ENCODE measurements at regions not wholly inside any gene's neighbourhood (a gene's known extent, or its start where the extent isn't known, plus 50 kb on each side); places are given as distances from the start of the nearest gene placed in this dataset.

GRCh38 chr3:117606866-117607265 is 897.3 kb downstream of the TUSC7 start:
- Histone ChIP-seq H3K4me3 (ENCODE audit: low read length) (no peak overlapping the region), H3K27me3 (replicated peaks; ENCODE audit: insufficient read depth, low read length) (no peaks in the 10 kb centered on the region), H3K79me2 (ENCODE audit: low read length) (no peaks in the 10 kb centered on the region), H3K9ac (ENCODE audit: low read length) (no peak overlapping the region), H3K9me2 (replicated peaks; ENCODE audit: insufficient read depth, low read length) (no peaks in the 10 kb centered on the region), H3K4me1 (ENCODE audit: low read length) (peaks cover 34% of the 10 kb centered on the region), H3K36me3 (replicated peaks; ENCODE audit: insufficient read depth, low read length) (no peaks in the 10 kb centered on the region), H4K20me1 (ENCODE audit: insufficient read depth, low read length) (no peaks in the 10 kb centered on the region), H3F3A (ENCODE audit: insufficient read depth, low read length) (peaks cover 21% of the 10 kb centered on the region), H3K4me2 (ENCODE audit: low read depth, low read length) (no peak overlapping the region), H3K27ac (ENCODE audit: low read length) (no peak overlapping the region), H3K9me3 (replicated peaks; ENCODE audit: insufficient read depth, low read length) (no peaks in the 10 kb centered on the region), H2AFZ (ENCODE audit: low read length) (no peak overlapping the region)
- no peak for DNase-seq
- TF ChIP-seq EZH2phosphoT487 (IDR thresholded peaks at IDR 0.05; ENCODE audit: low read length), result no peak
- TF ChIP-seq, protein P1, sequence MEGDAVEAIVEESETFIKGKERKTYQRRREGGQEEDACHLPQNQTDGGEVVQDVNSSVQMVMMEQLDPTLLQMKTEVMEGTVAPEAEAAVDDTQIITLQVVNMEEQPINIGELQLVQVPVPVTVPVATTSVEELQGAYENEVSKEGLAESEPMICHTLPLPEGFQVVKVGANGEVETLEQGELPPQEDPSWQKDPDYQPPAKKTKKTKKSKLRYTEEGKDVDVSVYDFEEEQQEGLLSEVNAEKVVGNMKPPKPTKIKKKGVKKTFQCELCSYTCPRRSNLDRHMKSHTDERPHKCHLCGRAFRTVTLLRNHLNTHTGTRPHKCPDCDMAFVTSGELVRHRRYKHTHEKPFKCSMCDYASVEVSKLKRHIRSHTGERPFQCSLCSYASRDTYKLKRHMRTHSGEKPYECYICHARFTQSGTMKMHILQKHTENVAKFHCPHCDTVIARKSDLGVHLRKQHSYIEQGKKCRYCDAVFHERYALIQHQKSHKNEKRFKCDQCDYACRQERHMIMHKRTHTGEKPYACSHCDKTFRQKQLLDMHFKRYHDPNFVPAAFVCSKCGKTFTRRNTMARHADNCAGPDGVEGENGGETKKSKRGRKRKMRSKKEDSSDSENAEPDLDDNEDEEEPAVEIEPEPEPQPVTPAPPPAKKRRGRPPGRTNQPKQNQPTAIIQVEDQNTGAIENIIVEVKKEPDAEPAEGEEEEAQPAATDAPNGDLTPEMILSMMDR (IDR thresholded peaks at IDR 0.05; ENCODE audit: low read length), result no peak
- TF ChIP-seq EZH2 (optimal IDR thresholded peaks at IDR 0.05; ENCODE audit: low read depth, low read length), result no peak

DNA sequence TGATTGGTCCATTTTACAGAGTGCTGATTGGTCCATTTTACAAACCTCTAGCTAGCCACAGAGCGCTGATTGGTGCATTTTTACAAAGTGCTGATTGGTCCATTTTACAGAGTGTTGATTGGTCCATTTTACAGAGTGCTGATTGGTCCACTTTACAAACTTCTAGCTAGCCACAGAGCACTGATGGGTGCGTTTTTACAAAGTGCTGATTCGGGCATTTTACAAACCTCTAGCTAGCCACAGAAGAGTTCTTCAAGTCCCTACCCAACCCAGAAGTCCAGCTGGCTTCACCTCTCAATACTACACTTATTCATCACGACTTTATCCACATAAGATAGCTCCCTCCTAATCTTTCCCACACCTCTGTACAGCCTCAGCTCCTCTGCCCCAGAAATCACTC is 899.8 kb downstream of the TUSC7 start:
- H3F3A ChIP-seq (ENCODE audit: insufficient read depth, low read length), result no peaks in the 10 kb centered on the region
- H3K4me3 ChIP-seq (ENCODE audit: low read length), result no peak overlapping the region
- TF ChIP-seq EZH2 (optimal IDR thresholded peaks at IDR 0.05; ENCODE audit: low read depth, low read length) (no peak), EZH2phosphoT487 (IDR thresholded peaks at IDR 0.05; ENCODE audit: low read length) (no peak)
- TF ChIP-seq, protein P1 (IDR thresholded peaks at IDR 0.05; ENCODE audit: low read length), result no peak
- H4K20me1 ChIP-seq (ENCODE audit: insufficient read depth, low read length), result no peaks in the 10 kb centered on the region
- peaks cover 10% of the 10 kb centered on the region for H3K4me1 ChIP-seq (ENCODE audit: low read length)
- H3K9me3 ChIP-seq (replicated peaks; ENCODE audit: insufficient read depth, low read length), result no peaks in the 10 kb centered on the region
- H3K9me2 ChIP-seq (replicated peaks; ENCODE audit: insufficient read depth, low read length), result no peaks in the 10 kb centered on the region
- H3K27me3 ChIP-seq (replicated peaks; ENCODE audit: insufficient read depth, low read length), result no peaks in the 10 kb centered on the region
- H3K4me2 ChIP-seq (ENCODE audit: low read depth, low read length), result no peak overlapping the region
- H3K27ac ChIP-seq (ENCODE audit: low read length), result no peak overlapping the region
- no peak overlapping the region for H2AFZ ChIP-seq (ENCODE audit: low read length)
- H3K79me2 ChIP-seq (ENCODE audit: low read length), result no peaks in the 10 kb centered on the region
- H3K36me3 ChIP-seq (replicated peaks; ENCODE audit: insufficient read depth, low read length), result no peaks in the 10 kb centered on the region
- H3K9ac ChIP-seq (ENCODE audit: low read length), result no peak overlapping the region
- DNase-seq, result no peak

GRCh38 chr3:117610156-117610555 is 900.6 kb downstream of the TUSC7 start:
- Histone ChIP-seq H3K9ac (ENCODE audit: low read length) (no peak overlapping the region), H3K27ac (ENCODE audit: low read length) (no peak overlapping the region), H3K4me2 (ENCODE audit: low read depth, low read length) (no peak overlapping the region), H3K36me3 (replicated peaks; ENCODE audit: insufficient read depth, low read length) (no peaks in the 10 kb centered on the region), H4K20me1 (ENCODE audit: insufficient read depth, low read length) (no peaks in the 10 kb centered on the region), H3K27me3 (replicated peaks; ENCODE audit: insufficient read depth, low read length) (no peaks in the 10 kb centered on the region), H3K9me3 (replicated peaks; ENCODE audit: insufficient read depth, low read length) (no peaks in the 10 kb centered on the region), H3K79me2 (ENCODE audit: low read length) (no peaks in the 10 kb centered on the region), H3F3A (ENCODE audit: insufficient read depth, low read length) (no peaks in the 10 kb centered on the region), H3K9me2 (replicated peaks; ENCODE audit: insufficient read depth, low read length) (no peaks in the 10 kb centered on the region), H3K4me3 (ENCODE audit: low read length) (no peak overlapping the region), H3K4me1 (ENCODE audit: low read length) (peaks cover 2% of the 10 kb centered on the region; the same call in 1 of the 2 replicates), H2AFZ (ENCODE audit: low read length) (no peak overlapping the region)
- DNase-seq, result no peak
- TF ChIP-seq EZH2 (optimal IDR thresholded peaks at IDR 0.05; ENCODE audit: low read depth, low read length), result no peak
- TF ChIP-seq, protein P1 (IDR thresholded peaks at IDR 0.05; ENCODE audit: low read length), result no peak
- no peak for TF ChIP-seq EZH2phosphoT487 (IDR thresholded peaks at IDR 0.05; ENCODE audit: low read length)

Measured in MM.1S (cell line).